AG09309 (cell line): ENCODE measurements at regions not wholly inside any gene's neighbourhood (a gene's known extent, or its start where the extent isn't known, plus 50 kb on each side); places are given as distances from the start of the nearest gene placed in this dataset.

Source experiments
- DNase-seq: peaks from one replicate; pipeline ENCODE4 v3.0.0-alpha.2; 2010; ENCODE audit warnings: low read depth
- H3K4me3 ChIP-seq: 2 replicates; pipeline ENCODE4 v1.5.1; 2011; ENCODE audit warnings: mild to moderate bottlenecking, low read depth, low read length, moderate library complexity; ENCODE audit not compliant: control insufficient read depth
- CTCF ChIP-seq: IDR thresholded peaks from 2 replicates; pipeline ENCODE4 v1.5.1; 2011; ENCODE audit warnings: mild to moderate bottlenecking, low read depth, low read length, inconsistent platforms; ENCODE audit not compliant: insufficient read depth, control insufficient read depth; ENCODE audit errors: missing control alignments

- no peak for DNase-seq
- no peak for TF ChIP-seq CTCF
- H3K4me3 ChIP-seq: no peak overlapping the region
Observed at GRCh38 chr2:239661334-239662312, 260.8 kb upstream of the HDAC4 start.

GRCh38 chr2:239660390-239661230, 259.8 kb upstream of the HDAC4 start:
- TF ChIP-seq CTCF: no peak
- no peak for DNase-seq
- H3K4me3 ChIP-seq: no peak overlapping the region

DNA sequence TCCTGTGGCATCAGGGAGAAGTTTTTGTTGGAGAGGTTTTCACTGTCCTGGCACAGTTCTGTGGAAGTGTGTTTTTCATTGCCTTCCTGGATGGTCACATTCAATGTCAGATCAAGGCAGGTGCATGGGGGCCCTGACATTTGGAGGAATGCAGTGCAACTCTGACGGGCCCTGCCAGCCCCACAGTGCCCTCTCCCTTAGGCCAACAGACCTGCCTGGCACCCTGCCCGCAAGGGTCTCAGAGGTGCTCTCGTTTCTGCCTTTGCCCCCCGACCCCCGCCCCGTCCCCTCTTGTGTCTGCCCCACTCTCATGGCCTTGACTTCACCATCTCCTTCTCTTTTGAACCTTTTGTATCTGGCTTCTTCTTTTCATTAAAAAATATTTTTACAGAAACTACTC, 257.2 kb upstream of the HDAC4 start:
- H3K4me3 ChIP-seq: no peak overlapping the region
- no peak for TF ChIP-seq CTCF
- DNase-seq: no peak

- H3K4me3 ChIP-seq: no peak overlapping the region
- TF ChIP-seq CTCF: no peak
- DNase-seq: no peak
Observed at GRCh38 chr2:239657236-239657635, 256.4 kb upstream of the HDAC4 start.

GRCh38 chr2:239654266-239654665, 253.4 kb upstream of the HDAC4 start:
- no peak for TF ChIP-seq CTCF
- no peak for DNase-seq
- no peak overlapping the region for H3K4me3 ChIP-seq

DNA sequence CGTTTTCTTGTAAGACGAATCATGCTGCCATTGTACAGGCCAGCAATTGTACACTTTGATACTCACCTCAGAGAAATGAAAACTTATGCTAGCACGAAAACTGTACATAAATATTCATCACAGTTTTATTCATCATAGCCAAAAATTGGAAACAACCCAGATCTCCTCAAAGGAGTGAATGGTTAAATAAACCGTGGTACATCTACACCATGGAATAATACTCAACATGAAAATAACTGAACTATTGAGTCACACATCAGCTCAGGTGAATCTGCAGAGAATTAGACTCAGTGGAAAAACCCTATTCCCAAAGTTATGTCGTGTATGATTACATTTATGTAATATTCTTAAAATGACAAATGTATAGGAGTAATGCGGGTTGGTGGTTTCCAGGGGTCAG, 251.0 kb upstream of the HDAC4 start:
- DNase-seq: no peak
- H3K4me3 ChIP-seq: no peak overlapping the region
- no peak for TF ChIP-seq CTCF
